ENCODE measurements at regions not wholly inside any gene's neighbourhood (a gene's known extent, or its start where the extent isn't known, plus 50 kb on each side); places are given as distances from the start of the nearest gene placed in this dataset.

DNA sequence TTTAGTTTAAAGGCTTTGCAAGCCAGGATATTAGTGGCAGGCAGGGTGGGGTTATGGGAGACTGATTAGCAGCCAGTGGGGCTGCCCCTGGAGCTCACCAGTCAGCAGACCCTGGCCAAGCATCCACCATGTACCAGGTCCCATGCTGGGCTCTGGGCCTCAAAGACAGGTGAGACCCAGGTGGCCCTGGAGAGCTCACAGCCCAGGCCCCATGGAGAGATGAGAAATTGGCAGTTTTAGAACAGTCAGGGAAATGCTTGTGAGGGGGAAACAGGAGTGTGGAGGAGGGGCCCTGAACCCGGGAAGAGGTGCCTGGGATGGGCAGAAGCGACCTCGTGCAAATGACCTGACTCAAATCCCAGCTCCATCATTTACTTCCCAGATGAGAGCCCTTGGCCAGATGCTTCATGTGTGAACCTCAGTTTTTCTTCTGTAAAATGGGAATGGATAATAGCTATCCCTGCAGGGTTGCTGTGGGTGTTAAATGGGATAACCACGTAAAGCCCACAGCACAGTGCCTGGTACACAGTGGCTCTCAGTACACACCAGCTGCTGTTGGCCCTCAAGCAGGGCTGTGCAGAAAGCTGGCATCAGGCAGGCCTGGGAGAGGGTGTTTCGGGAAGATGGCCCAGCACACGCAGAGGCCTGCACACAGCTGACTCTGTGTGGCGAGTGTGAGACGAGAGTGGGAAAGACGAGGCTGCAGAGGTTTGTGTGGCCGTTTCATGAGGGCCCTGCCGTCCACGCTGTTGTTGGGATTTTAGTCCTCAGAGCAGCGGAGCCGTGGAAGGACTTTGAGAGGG lies 518.5 kb downstream of the PTPRU start:
- Histone ChIP-seq H3K4me3 (ENCODE audit: low read depth, low read length) (no peak overlapping the region), H3K36me3 (replicated peaks) (no peaks in the 10 kb centered on the region), H3K27ac (no peak overlapping the region), H3K27me3 (replicated peaks) (no peaks in the 10 kb centered on the region)
- in situ Hi-C loops (cut with HindIII; ENCODE audit: low pct_ligation_motif_present, low sequenced_read_pairs), result no loop called here
- no peak for DNase-seq
- TF ChIP-seq, protein P1, sequence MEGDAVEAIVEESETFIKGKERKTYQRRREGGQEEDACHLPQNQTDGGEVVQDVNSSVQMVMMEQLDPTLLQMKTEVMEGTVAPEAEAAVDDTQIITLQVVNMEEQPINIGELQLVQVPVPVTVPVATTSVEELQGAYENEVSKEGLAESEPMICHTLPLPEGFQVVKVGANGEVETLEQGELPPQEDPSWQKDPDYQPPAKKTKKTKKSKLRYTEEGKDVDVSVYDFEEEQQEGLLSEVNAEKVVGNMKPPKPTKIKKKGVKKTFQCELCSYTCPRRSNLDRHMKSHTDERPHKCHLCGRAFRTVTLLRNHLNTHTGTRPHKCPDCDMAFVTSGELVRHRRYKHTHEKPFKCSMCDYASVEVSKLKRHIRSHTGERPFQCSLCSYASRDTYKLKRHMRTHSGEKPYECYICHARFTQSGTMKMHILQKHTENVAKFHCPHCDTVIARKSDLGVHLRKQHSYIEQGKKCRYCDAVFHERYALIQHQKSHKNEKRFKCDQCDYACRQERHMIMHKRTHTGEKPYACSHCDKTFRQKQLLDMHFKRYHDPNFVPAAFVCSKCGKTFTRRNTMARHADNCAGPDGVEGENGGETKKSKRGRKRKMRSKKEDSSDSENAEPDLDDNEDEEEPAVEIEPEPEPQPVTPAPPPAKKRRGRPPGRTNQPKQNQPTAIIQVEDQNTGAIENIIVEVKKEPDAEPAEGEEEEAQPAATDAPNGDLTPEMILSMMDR (IDR thresholded peaks at IDR 0.05; ENCODE audit: low read depth, low read length, missing control alignments), result no peak

DNA sequence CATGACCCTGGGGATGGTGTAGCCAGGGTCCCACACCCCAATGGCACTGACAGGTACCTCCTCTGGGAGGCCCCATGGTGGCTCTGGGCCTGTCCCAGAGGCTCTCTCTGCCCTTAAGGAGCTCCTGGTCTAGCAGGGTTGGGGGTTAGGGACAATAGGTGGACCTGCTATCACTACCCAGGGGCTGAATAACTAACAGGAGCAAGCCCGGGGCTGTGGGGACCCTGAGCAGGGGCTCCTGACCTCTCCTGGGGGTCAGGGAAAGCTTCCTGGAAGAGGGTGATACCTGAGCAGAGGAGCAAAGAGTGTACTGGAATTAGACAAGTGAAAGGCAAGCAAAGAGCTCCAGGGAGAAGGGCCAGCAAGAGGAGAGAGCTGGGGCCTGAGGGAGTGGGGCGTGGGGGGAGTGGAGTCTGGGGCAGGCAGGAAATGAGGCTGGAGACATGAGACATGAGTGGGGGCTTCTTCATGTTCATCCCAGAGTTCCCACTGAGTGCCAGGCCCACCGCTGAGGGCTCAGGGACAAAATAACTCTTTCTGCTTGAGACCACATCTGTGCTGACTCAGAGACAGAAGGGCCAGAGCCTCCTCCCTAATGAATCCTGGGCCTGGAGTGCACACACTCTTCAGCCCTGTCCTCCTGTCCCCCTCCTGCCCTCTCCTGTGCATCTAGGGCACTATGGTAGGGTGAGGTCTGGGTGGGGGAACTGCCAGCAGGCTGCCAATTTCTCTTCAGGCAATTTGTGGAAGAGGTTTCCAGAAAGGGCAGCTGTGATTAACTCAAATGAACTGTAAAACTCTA lies 517.6 kb downstream of the PTPRU start:
- no peak for DNase-seq
- TF ChIP-seq, protein P1 (IDR thresholded peaks at IDR 0.05; ENCODE audit: low read depth, low read length, missing control alignments), result no peak
- H3K27ac ChIP-seq, result no peak overlapping the region
- in situ Hi-C loops (cut with HindIII; ENCODE audit: low pct_ligation_motif_present, low sequenced_read_pairs), result no loop called here
- H3K27me3 ChIP-seq (replicated peaks), result no peaks in the 10 kb centered on the region
- H3K4me3 ChIP-seq (ENCODE audit: low read depth, low read length), result no peak overlapping the region
- no peaks in the 10 kb centered on the region for H3K36me3 ChIP-seq (replicated peaks)

DNA sequence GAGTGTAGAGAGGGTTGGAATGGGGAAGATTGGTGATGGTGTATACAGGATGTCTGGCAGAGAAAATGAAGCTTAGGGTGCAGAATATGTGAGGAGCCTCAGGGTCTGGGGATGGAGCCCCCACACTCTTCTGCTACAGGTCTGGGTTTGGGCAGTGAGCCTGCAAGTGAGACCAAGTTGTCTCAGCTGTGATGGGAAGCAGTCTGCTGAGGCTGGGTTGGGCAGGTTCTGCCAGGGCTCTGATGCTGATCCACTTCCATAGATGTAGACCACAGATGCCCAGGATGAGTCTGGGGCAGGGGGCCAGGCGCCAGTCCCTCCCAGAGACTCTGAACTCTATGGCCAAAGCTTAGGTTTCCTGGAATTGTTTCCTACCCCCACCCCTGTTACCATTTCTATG lies 516.9 kb downstream of the PTPRU start:
- no peak overlapping the region for H3K4me3 ChIP-seq (ENCODE audit: low read depth, low read length)
- no peak for DNase-seq
- TF ChIP-seq, protein P1 (IDR thresholded peaks at IDR 0.05; ENCODE audit: low read depth, low read length, missing control alignments), result no peak
- H3K27me3 ChIP-seq (replicated peaks), result no peaks in the 10 kb centered on the region
- no peaks in the 10 kb centered on the region for H3K36me3 ChIP-seq (replicated peaks)
- H3K27ac ChIP-seq, result no peak overlapping the region
- in situ Hi-C loops (cut with HindIII; ENCODE audit: low pct_ligation_motif_present, low sequenced_read_pairs), result no loop called here

DNA sequence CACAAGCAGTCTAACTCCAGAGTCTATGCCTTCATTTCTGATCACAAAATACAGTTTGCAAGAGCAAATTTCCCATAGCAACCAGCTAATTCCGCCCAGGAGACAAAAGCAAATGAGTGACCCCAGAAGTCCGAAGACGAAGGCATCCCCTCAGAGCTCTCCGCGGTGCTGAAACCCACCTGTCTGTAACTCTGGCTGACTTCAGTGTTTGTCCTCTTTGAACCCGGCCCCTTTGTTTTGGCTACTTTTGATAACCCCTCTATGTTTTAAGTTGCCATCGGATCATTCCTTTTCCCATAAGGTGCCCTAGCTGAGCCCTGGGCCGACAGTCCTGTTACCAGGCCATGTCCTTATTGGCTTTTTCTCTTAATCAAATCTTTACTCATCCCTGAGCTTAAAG lies 515.8 kb downstream of the PTPRU start:
- no peak overlapping the region for H3K27ac ChIP-seq
- no peak overlapping the region for H3K4me3 ChIP-seq (ENCODE audit: low read depth, low read length)
- TF ChIP-seq, protein P1 (IDR thresholded peaks at IDR 0.05; ENCODE audit: low read depth, low read length, missing control alignments), result no peak
- no peaks in the 10 kb centered on the region for H3K36me3 ChIP-seq (replicated peaks)
- in situ Hi-C loops (cut with HindIII; ENCODE audit: low pct_ligation_motif_present, low sequenced_read_pairs), result no loop called here
- DNase-seq, result no peak
- no peaks in the 10 kb centered on the region for H3K27me3 ChIP-seq (replicated peaks)

DNA sequence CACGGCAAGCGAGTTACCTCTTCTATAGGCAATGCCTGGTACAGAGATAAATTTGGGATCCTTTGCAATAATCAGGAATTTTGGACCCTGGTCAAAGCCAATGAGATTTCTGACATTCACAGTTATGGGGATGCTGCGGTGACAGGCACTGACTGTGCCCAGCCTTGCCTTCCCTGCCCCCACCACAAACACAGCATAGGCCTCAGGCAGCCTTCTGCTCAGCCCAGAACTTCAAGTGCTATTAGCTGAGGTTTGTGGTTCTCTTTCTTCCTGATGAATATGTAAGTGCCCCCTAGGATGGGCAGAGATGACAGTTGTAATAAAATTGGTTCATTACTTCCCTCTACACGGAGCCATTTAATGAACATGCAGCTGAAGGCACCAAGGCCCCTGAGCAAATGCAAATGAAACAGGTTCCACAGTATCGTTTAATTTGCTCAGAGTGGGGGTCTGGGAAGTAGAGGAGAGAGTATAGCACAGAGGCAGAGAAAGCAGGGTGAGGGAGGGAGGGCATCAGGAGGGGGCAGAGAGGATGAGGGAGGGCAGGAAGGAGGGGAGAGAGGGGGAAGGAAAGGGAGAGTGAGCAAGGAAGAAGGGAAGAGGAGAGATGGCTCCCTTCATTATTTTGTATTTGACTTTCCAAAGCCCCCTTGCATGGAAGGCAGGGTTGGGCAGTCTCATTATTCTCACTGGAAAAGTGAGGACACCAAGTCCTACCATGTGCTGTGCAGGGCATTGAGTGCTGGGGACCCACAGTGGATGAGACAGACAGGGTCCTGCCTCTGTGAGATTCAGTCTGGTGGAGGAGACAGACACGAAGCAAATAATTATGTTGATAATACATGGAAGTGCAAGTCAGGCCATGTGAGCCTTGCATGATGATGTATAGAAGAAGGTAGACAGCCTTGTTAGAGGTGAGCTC lies 513.0 kb downstream of the PTPRU start:
- no peak for DNase-seq
- Histone ChIP-seq H3K4me3 (ENCODE audit: low read depth, low read length) (no peak overlapping the region), H3K27ac (no peak overlapping the region), H3K27me3 (replicated peaks) (no peaks in the 10 kb centered on the region), H3K36me3 (replicated peaks) (no peaks in the 10 kb centered on the region)
- in situ Hi-C loops (cut with HindIII; ENCODE audit: low pct_ligation_motif_present, low sequenced_read_pairs), result no loop called here
- TF ChIP-seq, protein P1 (IDR thresholded peaks at IDR 0.05; ENCODE audit: low read depth, low read length, missing control alignments), result no peak
